Testis (tissue), 2 donors: ENCODE measurements at regions not wholly inside any gene's neighbourhood (a gene's known extent, or its start where the extent isn't known, plus 50 kb on each side); places are given as distances from the start of the nearest gene placed in this dataset.

ENCODE experiments used
- DNase-seq: peaks from one replicate; pipeline ENCODE4 v3.0.0-alpha.2; 2019
- H3K27ac ChIP-seq, 2 donors: fragments of 200-600 bp; sonication (generic); one replicate each; pipeline ENCODE4 v1.5.1; 2019
- H3K27me3 ChIP-seq: fragments of 200-600 bp; sonication (generic); one replicate; pipeline ENCODE4 v1.5.1; 2019
- H3K36me3 ChIP-seq: fragments of 200-600 bp; sonication (generic); one replicate; pipeline ENCODE4 v1.5.1; 2017; ENCODE audit warnings: low read depth; ENCODE audit errors: missing control alignments
- H3K4me1 ChIP-seq: fragments of 200-600 bp; sonication (generic); one replicate; pipeline ENCODE4 v1.5.1; 2019
- H3K4me3 ChIP-seq, 2 donors: fragments of 200-600 bp; sonication (generic); one replicate each; pipeline ENCODE4 v1.5.1; 2017 to 2019
- H3K9me3 ChIP-seq: fragments of 200-600 bp; sonication (generic); one replicate; pipeline ENCODE4 v1.5.1; 2017
- POLR2A ChIP-seq: fragments of 450-650 bp; IDR thresholded peaks from one replicate; pipeline ENCODE4 v1.6.1; 2017; ENCODE audit warnings: antibody characterized with exemption, mild to moderate bottlenecking, moderate library complexity
- WGBS, 2 donors: methylation state at CpG; one replicate each; pipeline ENCODE4 v1.1.5; 2018; 5-methylcytosine and 5-hydroxymethylcytosine counted together
- intact Hi-C: fragments of 100-400 bp; cut with DNase I; formaldehyde crosslinking; loops from one replicate; pipeline ENCODE4 v1.15.1; 2023; ENCODE audit warnings: low total_unique reads
- TF ChIP-seq, protein P1 (sequence below), 3 experiments: fragments of 450-650 bp in 2 of 3; fragments of 200-600 bp in 1 of 3; sonication (generic) in 1 of 3; IDR thresholded peaks; one replicate each; pipeline ENCODE4 v1.5.1; 2016 to 2019; ENCODE audit warnings: antibody characterized with exemption in 3 of 3, mild to moderate bottlenecking in 2 of 3, moderate library complexity in 1 of 3

DNA sequence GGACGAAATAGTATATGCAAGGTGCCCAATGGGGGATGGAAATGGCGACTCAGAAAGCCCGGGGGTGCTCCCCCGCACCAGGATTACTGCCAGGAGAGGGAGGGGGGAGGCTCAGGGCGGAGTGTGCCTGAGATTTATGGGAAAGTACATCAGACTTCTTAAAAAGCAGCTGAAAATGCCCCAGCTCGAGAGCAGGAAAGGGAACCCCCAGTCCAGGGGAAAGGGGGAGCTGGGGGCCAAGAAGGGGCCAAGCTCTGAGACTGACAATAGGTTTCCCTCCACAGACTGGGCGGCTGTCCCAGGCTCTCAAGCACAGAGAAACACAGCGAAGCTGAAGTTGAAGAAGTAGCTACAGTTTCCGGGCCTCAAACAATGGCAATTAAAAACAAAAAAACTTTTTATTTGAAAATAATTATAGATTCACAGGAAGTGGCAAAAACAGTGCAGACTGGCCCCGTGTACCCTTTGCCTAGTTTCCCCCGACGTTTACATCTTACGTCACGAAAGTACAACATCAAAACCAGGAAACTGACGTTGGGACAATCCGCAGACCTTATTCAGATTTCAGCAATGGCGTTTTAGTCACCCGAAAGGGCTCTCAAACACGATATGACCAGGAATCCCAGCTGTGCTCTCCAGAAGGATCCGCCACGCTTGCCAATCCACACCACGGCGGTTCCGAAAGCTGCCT lies 83.9 kb upstream of the FGFR2 start:
- peak overlapping the region in 1 of 2 donors; percentile 21 for H3K4me3 ChIP-seq
- intact Hi-C loops, result no loop called here
- no peak for DNase-seq
- TF ChIP-seq, protein P1, sequence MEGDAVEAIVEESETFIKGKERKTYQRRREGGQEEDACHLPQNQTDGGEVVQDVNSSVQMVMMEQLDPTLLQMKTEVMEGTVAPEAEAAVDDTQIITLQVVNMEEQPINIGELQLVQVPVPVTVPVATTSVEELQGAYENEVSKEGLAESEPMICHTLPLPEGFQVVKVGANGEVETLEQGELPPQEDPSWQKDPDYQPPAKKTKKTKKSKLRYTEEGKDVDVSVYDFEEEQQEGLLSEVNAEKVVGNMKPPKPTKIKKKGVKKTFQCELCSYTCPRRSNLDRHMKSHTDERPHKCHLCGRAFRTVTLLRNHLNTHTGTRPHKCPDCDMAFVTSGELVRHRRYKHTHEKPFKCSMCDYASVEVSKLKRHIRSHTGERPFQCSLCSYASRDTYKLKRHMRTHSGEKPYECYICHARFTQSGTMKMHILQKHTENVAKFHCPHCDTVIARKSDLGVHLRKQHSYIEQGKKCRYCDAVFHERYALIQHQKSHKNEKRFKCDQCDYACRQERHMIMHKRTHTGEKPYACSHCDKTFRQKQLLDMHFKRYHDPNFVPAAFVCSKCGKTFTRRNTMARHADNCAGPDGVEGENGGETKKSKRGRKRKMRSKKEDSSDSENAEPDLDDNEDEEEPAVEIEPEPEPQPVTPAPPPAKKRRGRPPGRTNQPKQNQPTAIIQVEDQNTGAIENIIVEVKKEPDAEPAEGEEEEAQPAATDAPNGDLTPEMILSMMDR (IDR thresholded peaks at IDR 0.05), result no peak
- TF ChIP-seq POLR2A, result no peak
- no peaks in the 10 kb centered on the region for H3K36me3 ChIP-seq
- H3K27ac ChIP-seq, result no peak overlapping the region
- peaks cover 9% of the 10 kb centered on the region for H3K4me1 ChIP-seq
- no peaks in the 10 kb centered on the region for H3K9me3 ChIP-seq
- H3K27me3 ChIP-seq, result no peaks in the 10 kb centered on the region
- WGBS, 2 donors, result 46 to 63% methylated on average over 24 of the region's 24 CpGs

DNA sequence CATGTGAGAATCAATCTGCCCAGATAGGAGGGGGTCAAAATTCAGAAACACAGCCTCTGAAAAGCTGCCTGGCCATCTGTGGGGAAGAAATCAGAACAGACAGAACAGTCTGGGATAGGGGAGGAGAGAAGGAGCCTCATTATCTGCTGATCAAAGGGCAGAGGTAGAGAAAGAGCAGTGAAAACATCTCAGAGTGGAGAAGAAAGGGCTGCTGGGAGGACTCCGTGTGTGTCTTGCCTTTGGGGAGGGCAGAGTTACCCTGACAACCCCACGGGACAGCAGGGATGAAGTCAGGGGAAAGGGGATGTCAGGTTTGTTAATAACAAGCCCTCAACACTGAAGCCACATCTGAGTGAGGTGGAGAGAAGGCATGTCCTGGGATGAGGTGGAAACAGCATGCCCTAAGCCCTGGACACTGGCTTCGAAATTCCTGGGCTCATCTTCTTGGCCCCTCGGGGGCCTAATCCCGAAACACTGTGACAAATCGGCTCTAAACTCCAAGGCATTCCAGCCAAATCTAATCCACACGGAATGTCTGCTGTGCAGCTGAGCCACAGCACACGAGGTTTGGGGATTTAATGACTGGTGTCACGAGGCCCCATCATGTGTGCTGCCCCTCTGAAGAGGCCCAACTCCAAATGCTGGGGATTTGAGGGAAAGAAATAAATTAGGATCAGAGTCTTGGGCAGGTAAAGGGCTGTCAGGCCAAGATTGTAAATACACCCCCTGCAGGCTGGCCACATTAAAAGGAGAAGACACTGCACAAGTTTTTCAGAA lies 82.8 kb upstream of the FGFR2 start:
- intact Hi-C loops, result no loop called here
- Histone ChIP-seq H3K4me3 (no peak overlapping the region), H3K27me3 (no peaks in the 10 kb centered on the region), H3K9me3 (no peaks in the 10 kb centered on the region), H3K36me3 (no peaks in the 10 kb centered on the region), H3K4me1 (peaks cover 9% of the 10 kb centered on the region), H3K27ac (peak overlapping the region; percentile 37 to 76)
- 41 to 45% methylated on average over 9 of the region's 9 CpGs for WGBS, 2 donors
- no peak for DNase-seq
- TF ChIP-seq, protein P1 (IDR thresholded peaks at IDR 0.05), result no peak
- no peak for TF ChIP-seq POLR2A

DNA sequence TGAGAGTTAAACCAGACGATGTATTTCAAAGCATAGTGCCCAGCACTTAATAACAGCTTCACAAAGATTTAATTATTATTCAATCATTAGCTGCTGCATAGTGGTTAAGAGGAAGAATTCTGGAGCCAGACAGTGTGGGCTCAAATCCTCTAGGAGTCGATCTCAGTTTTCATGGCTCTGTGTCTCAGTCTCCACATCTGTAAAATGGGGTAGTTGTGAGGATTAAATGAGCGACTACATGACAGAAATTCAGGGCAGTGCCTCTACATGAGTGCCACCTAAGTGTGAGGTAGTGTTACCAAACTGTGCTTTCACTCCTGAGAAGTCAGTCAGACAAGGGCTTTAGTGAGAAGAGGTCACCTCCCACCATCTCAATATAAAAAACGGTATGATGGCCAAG lies 81.7 kb upstream of the FGFR2 start:
- 78 to 79% methylated on average over 4 of the region's 4 CpGs for WGBS, 2 donors
- H3K27me3 ChIP-seq, result no peaks in the 10 kb centered on the region
- H3K4me3 ChIP-seq, result no peak overlapping the region
- H3K4me1 ChIP-seq, result peaks cover 9% of the 10 kb centered on the region
- intact Hi-C loops, result no loop called here
- TF ChIP-seq POLR2A, result no peak
- TF ChIP-seq, protein P1 (IDR thresholded peaks at IDR 0.05), result no peak
- no peaks in the 10 kb centered on the region for H3K36me3 ChIP-seq
- H3K27ac ChIP-seq, result peak overlapping the region in 1 of 2 donors; percentile 76
- H3K9me3 ChIP-seq, result no peaks in the 10 kb centered on the region
- DNase-seq, result no peak

DNA sequence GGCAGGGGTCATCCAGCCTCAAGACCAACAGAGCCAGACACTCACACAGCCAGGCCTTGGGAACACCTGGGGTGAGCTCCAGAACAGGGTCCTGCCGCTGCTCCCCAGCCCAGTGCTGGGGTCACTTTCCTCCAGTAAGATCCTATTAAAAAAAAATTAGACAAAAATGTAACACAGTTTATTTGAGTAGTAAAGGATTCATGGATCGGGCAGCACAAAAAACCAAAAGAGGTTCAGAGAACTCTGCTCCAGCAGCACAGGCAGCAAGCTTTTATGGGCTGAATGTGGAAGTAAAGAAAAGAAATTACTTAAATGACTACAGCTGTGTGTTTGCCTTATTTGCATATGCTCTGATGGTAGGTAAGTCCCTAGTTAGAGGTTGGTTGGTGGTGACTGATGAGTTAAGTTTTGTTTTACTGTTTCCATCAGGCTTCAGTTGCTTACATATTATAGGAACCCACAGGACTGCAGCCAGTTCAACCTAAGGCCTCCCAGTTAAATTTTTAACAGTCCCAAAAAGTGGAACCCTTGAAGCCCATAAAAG lies 80.5 kb upstream of the FGFR2 start:
- intact Hi-C loops, result no loop called here
- TF ChIP-seq, protein P1 (IDR thresholded peaks at IDR 0.05), result no peak
- no peak for TF ChIP-seq POLR2A
- H3K4me1 ChIP-seq, result peaks cover 9% of the 10 kb centered on the region
- 100% methylated on average over 2 of the region's 2 CpGs for WGBS, 2 donors
- no peaks in the 10 kb centered on the region for H3K27me3 ChIP-seq
- H3K27ac ChIP-seq, result no peak overlapping the region
- no peak overlapping the region for H3K4me3 ChIP-seq
- no peaks in the 10 kb centered on the region for H3K9me3 ChIP-seq
- H3K36me3 ChIP-seq, result no peaks in the 10 kb centered on the region
- no peak for DNase-seq
